ENCODE measurements at regions not wholly inside any gene's neighbourhood (a gene's known extent, or its start where the extent isn't known, plus 50 kb on each side); places are given as distances from the start of the nearest gene placed in this dataset.

DNA sequence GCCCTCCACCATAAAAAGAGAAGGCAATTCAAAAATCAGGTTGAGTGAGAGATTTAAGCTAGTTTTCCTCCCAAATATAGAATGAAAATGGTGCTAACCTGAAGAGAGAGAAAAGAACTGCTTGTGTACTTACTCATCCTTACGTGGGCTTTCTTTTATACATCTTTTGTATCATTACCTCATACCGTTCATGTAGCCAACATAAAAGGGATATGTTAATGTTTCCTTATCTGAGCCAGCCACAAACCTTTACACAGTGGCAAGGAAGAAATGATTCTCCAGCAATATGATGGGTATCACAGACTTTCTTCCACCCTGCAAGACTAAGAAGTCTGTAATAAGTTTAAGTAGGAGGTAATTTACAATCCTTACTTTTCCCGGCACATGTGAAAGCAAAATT lies 600.8 kb upstream of the ZNF385D start:
- Histone ChIP-seq H3K4me3 (ENCODE audit: low read depth, low read length) (no peak overlapping the region), H3K36me3 (ENCODE audit: control insufficient read depth, insufficient read depth, low read length) (no peaks in the 10 kb centered on the region), H3K27me3 (ENCODE audit: control insufficient read depth, insufficient read depth, low read length) (no peaks in the 10 kb centered on the region)
- ChIA-PET CTCF (no interaction called here), POLR2A (no interaction called here)
- TF ChIP-seq, protein P1, sequence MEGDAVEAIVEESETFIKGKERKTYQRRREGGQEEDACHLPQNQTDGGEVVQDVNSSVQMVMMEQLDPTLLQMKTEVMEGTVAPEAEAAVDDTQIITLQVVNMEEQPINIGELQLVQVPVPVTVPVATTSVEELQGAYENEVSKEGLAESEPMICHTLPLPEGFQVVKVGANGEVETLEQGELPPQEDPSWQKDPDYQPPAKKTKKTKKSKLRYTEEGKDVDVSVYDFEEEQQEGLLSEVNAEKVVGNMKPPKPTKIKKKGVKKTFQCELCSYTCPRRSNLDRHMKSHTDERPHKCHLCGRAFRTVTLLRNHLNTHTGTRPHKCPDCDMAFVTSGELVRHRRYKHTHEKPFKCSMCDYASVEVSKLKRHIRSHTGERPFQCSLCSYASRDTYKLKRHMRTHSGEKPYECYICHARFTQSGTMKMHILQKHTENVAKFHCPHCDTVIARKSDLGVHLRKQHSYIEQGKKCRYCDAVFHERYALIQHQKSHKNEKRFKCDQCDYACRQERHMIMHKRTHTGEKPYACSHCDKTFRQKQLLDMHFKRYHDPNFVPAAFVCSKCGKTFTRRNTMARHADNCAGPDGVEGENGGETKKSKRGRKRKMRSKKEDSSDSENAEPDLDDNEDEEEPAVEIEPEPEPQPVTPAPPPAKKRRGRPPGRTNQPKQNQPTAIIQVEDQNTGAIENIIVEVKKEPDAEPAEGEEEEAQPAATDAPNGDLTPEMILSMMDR (IDR thresholded peaks at IDR 0.05; ENCODE audit: insufficient read depth, low read depth, low read length): no peak
- no peak for DNase-seq (ENCODE audit: low read depth)

DNA sequence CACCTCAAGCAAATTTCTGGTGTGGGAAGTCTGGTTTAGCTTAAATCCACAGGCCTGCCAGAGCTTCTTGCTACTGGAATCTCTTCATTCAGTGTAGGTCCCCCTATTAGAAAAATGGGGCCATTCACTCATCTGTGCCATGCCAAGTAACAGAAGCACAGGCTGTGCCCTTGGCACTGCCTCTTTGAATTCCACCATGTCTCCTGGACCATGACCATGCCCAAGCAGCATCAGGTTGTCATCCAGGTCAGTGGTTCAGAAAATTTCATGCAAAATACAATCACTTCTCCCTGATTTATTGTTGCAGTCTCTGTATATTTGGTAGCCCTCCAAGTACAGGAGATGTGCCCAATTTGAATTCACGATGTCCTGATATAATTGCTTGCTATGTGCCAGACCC lies 602.1 kb upstream of the ZNF385D start:
- no peak for DNase-seq (ENCODE audit: low read depth)
- POLR2A ChIA-PET: no interaction called here
- H3K4me3 ChIP-seq (ENCODE audit: low read depth, low read length): no peak overlapping the region
- H3K27me3 ChIP-seq (ENCODE audit: control insufficient read depth, insufficient read depth, low read length): no peaks in the 10 kb centered on the region
- CTCF ChIA-PET: no interaction called here
- H3K36me3 ChIP-seq (ENCODE audit: control insufficient read depth, insufficient read depth, low read length): no peaks in the 10 kb centered on the region
- TF ChIP-seq, protein P1 (IDR thresholded peaks at IDR 0.05; ENCODE audit: insufficient read depth, low read depth, low read length): no peak

DNA sequence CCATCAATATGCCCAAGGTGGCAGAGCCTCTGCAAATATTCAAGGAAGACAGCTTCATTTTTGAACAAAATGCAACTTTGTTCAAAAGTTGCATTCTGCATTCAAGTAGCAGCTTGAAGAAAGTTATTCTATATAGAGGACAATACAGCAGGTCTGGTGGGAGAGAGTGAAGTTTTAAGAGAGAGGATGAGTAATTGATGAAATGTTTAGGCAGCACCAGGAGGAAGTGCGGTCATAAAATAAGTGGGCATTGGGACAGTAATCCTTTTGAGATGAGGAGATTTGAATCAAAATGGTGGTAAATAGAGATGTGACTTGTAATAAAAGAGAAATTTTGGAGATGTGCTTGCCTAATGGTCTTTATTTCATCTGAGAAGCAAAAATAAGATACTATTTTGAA lies 607.3 kb upstream of the ZNF385D start:
- TF ChIP-seq, protein P1 (IDR thresholded peaks at IDR 0.05; ENCODE audit: insufficient read depth, low read depth, low read length): no peak
- Histone ChIP-seq H3K27me3 (ENCODE audit: control insufficient read depth, insufficient read depth, low read length) (no peaks in the 10 kb centered on the region), H3K36me3 (ENCODE audit: control insufficient read depth, insufficient read depth, low read length) (no peaks in the 10 kb centered on the region), H3K4me3 (ENCODE audit: low read depth, low read length) (no peak overlapping the region)
- CTCF ChIA-PET: no interaction called here
- DNase-seq (ENCODE audit: low read depth): no peak
- POLR2A ChIA-PET: no interaction called here

DNA sequence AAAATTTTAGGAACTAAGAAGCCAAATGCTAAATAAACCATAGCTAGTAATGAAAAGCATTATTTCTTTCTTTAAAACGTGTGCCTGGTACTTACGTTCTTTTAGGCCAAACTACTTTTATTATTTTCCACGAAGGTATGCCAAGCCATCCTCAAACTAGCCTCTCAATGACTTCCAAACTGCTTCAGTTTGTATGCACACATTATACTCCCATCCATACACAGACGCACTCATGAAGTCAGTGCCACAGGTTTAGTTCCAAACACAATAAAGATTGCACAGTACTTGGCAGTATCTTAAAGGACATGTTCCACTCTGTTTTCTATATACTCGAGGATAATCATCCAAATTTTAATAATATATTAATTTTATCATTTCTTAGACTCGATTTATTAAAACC lies 609.2 kb upstream of the ZNF385D start:
- no peaks in the 10 kb centered on the region for H3K27me3 ChIP-seq (ENCODE audit: control insufficient read depth, insufficient read depth, low read length)
- TF ChIP-seq, protein P1 (IDR thresholded peaks at IDR 0.05; ENCODE audit: insufficient read depth, low read depth, low read length): no peak
- no peak overlapping the region for H3K4me3 ChIP-seq (ENCODE audit: low read depth, low read length)
- POLR2A ChIA-PET: no interaction called here
- DNase-seq (ENCODE audit: low read depth): no peak
- CTCF ChIA-PET: interaction anchor here (0.7 kb wide), 1 partner anchor 8 kb away, joined by 4 read pairs; no protein-coding TSS in a partner anchor
- no peaks in the 10 kb centered on the region for H3K36me3 ChIP-seq (ENCODE audit: control insufficient read depth, insufficient read depth, low read length)

DNA sequence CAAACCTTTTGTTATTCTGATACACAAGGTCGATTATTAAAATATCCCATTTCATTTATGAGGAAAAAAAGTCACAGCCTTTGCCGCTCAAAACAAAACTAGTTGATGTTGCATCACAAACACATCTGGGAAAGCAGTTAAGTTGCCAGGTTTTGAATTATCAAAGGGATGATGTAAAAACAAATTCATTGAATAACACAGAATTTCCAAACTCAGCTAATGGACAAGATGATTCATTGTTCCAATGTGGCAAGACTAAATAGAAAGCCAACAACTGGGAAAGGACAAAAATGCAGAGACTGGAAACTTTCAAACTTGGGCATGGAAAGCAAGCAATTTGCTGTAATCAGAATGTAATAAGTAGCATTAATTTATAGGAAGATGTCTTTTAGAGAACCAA lies 610.0 kb upstream of the ZNF385D start:
- H3K27me3 ChIP-seq (ENCODE audit: control insufficient read depth, insufficient read depth, low read length): no peaks in the 10 kb centered on the region
- TF ChIP-seq, protein P1 (IDR thresholded peaks at IDR 0.05; ENCODE audit: insufficient read depth, low read depth, low read length): no peak
- CTCF ChIA-PET: no interaction called here
- H3K36me3 ChIP-seq (ENCODE audit: control insufficient read depth, insufficient read depth, low read length): no peaks in the 10 kb centered on the region
- no peak overlapping the region for H3K4me3 ChIP-seq (ENCODE audit: low read depth, low read length)
- POLR2A ChIA-PET: no interaction called here
- no peak for DNase-seq (ENCODE audit: low read depth)

Data from BJ (cell line).